ENCODE measurements at regions not wholly inside any gene's neighbourhood (a gene's known extent, or its start where the extent isn't known, plus 50 kb on each side); places are given as distances from the start of the nearest gene placed in this dataset.

- TF ChIP-seq EZH2 (IDR thresholded peaks at IDR 0.05; ENCODE audit: borderline replicate concordance, insufficient read depth, low read depth, low read length, poor library complexity, severe bottlenecking) = no peak
- TF ChIP-seq, protein P1, sequence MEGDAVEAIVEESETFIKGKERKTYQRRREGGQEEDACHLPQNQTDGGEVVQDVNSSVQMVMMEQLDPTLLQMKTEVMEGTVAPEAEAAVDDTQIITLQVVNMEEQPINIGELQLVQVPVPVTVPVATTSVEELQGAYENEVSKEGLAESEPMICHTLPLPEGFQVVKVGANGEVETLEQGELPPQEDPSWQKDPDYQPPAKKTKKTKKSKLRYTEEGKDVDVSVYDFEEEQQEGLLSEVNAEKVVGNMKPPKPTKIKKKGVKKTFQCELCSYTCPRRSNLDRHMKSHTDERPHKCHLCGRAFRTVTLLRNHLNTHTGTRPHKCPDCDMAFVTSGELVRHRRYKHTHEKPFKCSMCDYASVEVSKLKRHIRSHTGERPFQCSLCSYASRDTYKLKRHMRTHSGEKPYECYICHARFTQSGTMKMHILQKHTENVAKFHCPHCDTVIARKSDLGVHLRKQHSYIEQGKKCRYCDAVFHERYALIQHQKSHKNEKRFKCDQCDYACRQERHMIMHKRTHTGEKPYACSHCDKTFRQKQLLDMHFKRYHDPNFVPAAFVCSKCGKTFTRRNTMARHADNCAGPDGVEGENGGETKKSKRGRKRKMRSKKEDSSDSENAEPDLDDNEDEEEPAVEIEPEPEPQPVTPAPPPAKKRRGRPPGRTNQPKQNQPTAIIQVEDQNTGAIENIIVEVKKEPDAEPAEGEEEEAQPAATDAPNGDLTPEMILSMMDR (IDR thresholded peaks at IDR 0.05) = no peak
- Histone ChIP-seq H3K4me1 (ENCODE audit: control insufficient read depth in 2 of 2, insufficient read depth in 2 of 2, low read length in 2 of 2) (no peaks in the 10 kb centered on the region), H3K9ac (ENCODE audit: low read length) (no peak overlapping the region), H3K4me2 (replicated peaks; ENCODE audit: low read depth, low read length, poor library complexity, severe bottlenecking) (no peak overlapping the region), H3K4me3 (ENCODE audit: control extremely low read depth in 1 of 5, extremely low read depth in 1 of 5, insufficient read depth in 1 of 5, low read depth in 2 of 5, low read length in 4 of 5) (no peak overlapping the region), H2AFZ (ENCODE audit: insufficient read depth, low read depth, low read length, poor library complexity, severe bottlenecking) (no peak overlapping the region), H4K20me1 (ENCODE audit: control insufficient read depth, insufficient read depth, low read length, poor library complexity, severe bottlenecking) (no peaks in the 10 kb centered on the region), H3K9me3 (ENCODE audit: control extremely low read depth in 1 of 3, control insufficient read depth in 2 of 3, insufficient read depth in 1 of 3, low read length in 2 of 3) (peaks cover 0 to 6% (median 4%) of the 10 kb centered on the region in 3 donors), H3K27ac (ENCODE audit: low read length in 2 of 2) (no peak overlapping the region), H3K36me3 (replicated peaks in 1 of 2; ENCODE audit: control extremely low read depth in 1 of 2, control insufficient read depth in 1 of 2, extremely low read depth in 1 of 2, insufficient read depth in 2 of 2, low read length in 1 of 2) (no peaks in the 10 kb centered on the region), H3K79me2 (ENCODE audit: control insufficient read depth, insufficient read depth, low read length) (no peaks in the 10 kb centered on the region), H3K27me3 (replicated peaks in 1 of 4; ENCODE audit: control extremely low read depth in 1 of 4, control insufficient read depth in 3 of 4, insufficient read depth in 4 of 4, low read length in 3 of 4) (no peaks in the 10 kb centered on the region)
- no peaks in the 10 kb centered on the region for H3K4me1 Mint-ChIP-seq
- H3K27me3 Mint-ChIP-seq = no peaks in the 10 kb centered on the region
- ChIA-PET POLR2A (no interaction called here), CTCF (no interaction called here)
- no peak overlapping the region for H3K27ac Mint-ChIP-seq
- no peak overlapping the region for H3K4me3 Mint-ChIP-seq
- H3K9me3 Mint-ChIP-seq (ENCODE audit: insufficient read depth) = peaks cover 3% of the 10 kb centered on the region
- 87% methylated on average over 3 of the region's 8 CpGs for WGBS (ENCODE audit: insufficient coverage)
- DNase-seq (no peak), ATAC-seq (ENCODE audit: low read depth) (no peak)
- intact Hi-C loops (cut with micrococcal nuclease) = no loop called here
These were observed 695.1 kb downstream of the TNS3 start for GRCh38 chr7:46886669-46887374.

DNA sequence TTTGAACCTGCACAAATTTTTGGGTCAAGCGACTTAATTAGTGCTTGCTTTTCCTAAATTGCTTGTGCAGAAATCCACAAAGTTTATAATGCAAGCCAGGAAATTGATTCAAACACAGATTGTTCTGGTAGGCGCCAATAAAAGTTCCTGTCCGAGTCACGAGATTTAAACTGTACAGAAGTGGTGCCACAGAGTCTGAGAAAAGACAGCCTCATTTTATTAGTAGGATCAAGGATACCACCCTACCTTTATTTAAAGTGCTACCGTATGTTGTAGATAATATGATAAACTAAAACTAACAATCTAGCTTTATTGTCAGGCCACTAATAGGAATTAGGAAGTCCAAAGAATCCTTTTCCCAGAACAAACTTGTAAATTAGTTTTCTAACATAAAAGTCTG is 696.7 kb downstream of the TNS3 start:
- Histone ChIP-seq H4K20me1 (ENCODE audit: control insufficient read depth, insufficient read depth, low read length, poor library complexity, severe bottlenecking) (no peaks in the 10 kb centered on the region), H3K9ac (ENCODE audit: low read length) (no peak overlapping the region), H2AFZ (ENCODE audit: insufficient read depth, low read depth, low read length, poor library complexity, severe bottlenecking) (no peak overlapping the region), H3K27me3 (replicated peaks in 1 of 4; ENCODE audit: control extremely low read depth in 1 of 4, control insufficient read depth in 3 of 4, insufficient read depth in 4 of 4, low read length in 3 of 4) (no peaks in the 10 kb centered on the region), H3K4me3 (ENCODE audit: control extremely low read depth in 1 of 5, extremely low read depth in 1 of 5, insufficient read depth in 1 of 5, low read depth in 2 of 5, low read length in 4 of 5) (no peak overlapping the region), H3K27ac (ENCODE audit: low read length in 2 of 2) (no peak overlapping the region), H3K4me1 (ENCODE audit: control insufficient read depth in 2 of 2, insufficient read depth in 2 of 2, low read length in 2 of 2) (no peaks in the 10 kb centered on the region), H3K36me3 (replicated peaks in 1 of 2; ENCODE audit: control extremely low read depth in 1 of 2, control insufficient read depth in 1 of 2, extremely low read depth in 1 of 2, insufficient read depth in 2 of 2, low read length in 1 of 2) (no peaks in the 10 kb centered on the region), H3K4me2 (replicated peaks; ENCODE audit: low read depth, low read length, poor library complexity, severe bottlenecking) (no peak overlapping the region), H3K79me2 (ENCODE audit: control insufficient read depth, insufficient read depth, low read length) (no peaks in the 10 kb centered on the region), H3K9me3 (ENCODE audit: control extremely low read depth in 1 of 3, control insufficient read depth in 2 of 3, insufficient read depth in 1 of 3, low read length in 2 of 3) (peaks cover 0 to 6% (median under 1%) of the 10 kb centered on the region in 3 donors)
- no peak for TF ChIP-seq EZH2 (IDR thresholded peaks at IDR 0.05; ENCODE audit: borderline replicate concordance, insufficient read depth, low read depth, low read length, poor library complexity, severe bottlenecking)
- TF ChIP-seq, protein P1 (IDR thresholded peaks at IDR 0.05) = no peak
- CTCF ChIA-PET = no interaction called here
- no peak overlapping the region for H3K27ac Mint-ChIP-seq
- no peak overlapping the region for H3K4me3 Mint-ChIP-seq
- WGBS (ENCODE audit: insufficient coverage) = 80% methylated on average over 1 of the region's 5 CpGs
- H3K27me3 Mint-ChIP-seq = no peaks in the 10 kb centered on the region
- no peaks in the 10 kb centered on the region for H3K4me1 Mint-ChIP-seq
- ATAC-seq (ENCODE audit: low read depth) (no peak), DNase-seq (no peak)
- POLR2A ChIA-PET = no interaction called here
- no peaks in the 10 kb centered on the region for H3K9me3 Mint-ChIP-seq (ENCODE audit: insufficient read depth)
- intact Hi-C loops (cut with micrococcal nuclease) = no loop called here
